ENCODE measurements at regions not wholly inside any gene's neighbourhood (a gene's known extent, or its start where the extent isn't known, plus 50 kb on each side); places are given as distances from the start of the nearest gene placed in this dataset.
"Not testable (repeated sequence)": the region's sequence is repeated elsewhere in the genome, so short reads cannot be mapped to it uniquely, and the experiment has no call there.

GRCh38 chrX:115357326-115358120 lies 68.0 kb downstream of the LUZP4 start:
- no peaks in the 10 kb centered on the region for H3K27me3 Mint-ChIP-seq
- H3K27ac Mint-ChIP-seq, result peak overlapping the region; percentile 14
- peak overlapping the region; percentile 12 for H3K4me3 Mint-ChIP-seq
- no peak for DNase-seq (ENCODE audit: extremely low spot score, unreplicated experiment)
- peaks cover 26% of the 10 kb centered on the region for H3K4me1 Mint-ChIP-seq (ENCODE audit: unreplicated experiment)
- no peaks in the 10 kb centered on the region for H3K36me3 Mint-ChIP-seq
- TF ChIP-seq, protein P1, sequence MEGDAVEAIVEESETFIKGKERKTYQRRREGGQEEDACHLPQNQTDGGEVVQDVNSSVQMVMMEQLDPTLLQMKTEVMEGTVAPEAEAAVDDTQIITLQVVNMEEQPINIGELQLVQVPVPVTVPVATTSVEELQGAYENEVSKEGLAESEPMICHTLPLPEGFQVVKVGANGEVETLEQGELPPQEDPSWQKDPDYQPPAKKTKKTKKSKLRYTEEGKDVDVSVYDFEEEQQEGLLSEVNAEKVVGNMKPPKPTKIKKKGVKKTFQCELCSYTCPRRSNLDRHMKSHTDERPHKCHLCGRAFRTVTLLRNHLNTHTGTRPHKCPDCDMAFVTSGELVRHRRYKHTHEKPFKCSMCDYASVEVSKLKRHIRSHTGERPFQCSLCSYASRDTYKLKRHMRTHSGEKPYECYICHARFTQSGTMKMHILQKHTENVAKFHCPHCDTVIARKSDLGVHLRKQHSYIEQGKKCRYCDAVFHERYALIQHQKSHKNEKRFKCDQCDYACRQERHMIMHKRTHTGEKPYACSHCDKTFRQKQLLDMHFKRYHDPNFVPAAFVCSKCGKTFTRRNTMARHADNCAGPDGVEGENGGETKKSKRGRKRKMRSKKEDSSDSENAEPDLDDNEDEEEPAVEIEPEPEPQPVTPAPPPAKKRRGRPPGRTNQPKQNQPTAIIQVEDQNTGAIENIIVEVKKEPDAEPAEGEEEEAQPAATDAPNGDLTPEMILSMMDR (conservative IDR thresholded peaks at IDR 0.05), result no peak
- H3K9me3 Mint-ChIP-seq, result no peaks in the 10 kb centered on the region

- peaks cover 37% of the 10 kb centered on the region for H3K4me1 Mint-ChIP-seq (ENCODE audit: unreplicated experiment)
- H3K27me3 Mint-ChIP-seq; H3K36me3 Mint-ChIP-seq; DNase-seq (ENCODE audit: extremely low spot score, unreplicated experiment); H3K27ac Mint-ChIP-seq; H3K9me3 Mint-ChIP-seq; H3K4me3 Mint-ChIP-seq: not testable (repeated sequence)
These were observed 70.0 kb downstream of the LUZP4 start for GRCh38 chrX:115359508-115359907.

DNA sequence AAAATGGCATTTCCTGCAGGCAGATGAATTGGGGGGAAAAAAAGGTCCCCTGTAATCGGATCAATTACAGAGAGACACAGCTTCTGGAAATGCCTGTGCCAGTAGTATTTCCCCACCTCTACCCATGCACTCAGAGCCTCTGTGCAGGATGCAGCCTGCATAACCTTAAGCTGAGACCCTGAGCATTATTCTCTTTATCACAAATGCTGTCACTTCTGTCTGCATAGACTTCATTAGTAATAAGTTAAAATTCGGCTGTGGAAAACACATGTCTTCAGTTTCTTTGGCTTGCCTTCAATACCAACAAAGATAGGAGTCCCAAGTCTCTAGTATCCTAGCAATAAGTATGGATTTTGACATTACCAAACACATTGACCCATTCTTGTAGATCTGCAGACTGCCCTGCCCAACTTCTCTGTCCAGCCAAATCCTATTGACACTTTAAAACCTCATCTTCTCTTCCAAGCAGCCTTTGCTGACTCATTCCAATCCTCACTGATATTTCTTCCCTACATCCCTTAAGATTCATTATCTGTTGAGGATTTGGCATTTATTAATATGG lies 70.8 kb downstream of the LUZP4 start:
- H3K36me3 Mint-ChIP-seq, result no peaks in the 10 kb centered on the region
- no peak overlapping the region for H3K4me3 Mint-ChIP-seq
- TF ChIP-seq, protein P1 (conservative IDR thresholded peaks at IDR 0.05), result no peak
- H3K9me3 Mint-ChIP-seq, result no peaks in the 10 kb centered on the region
- no peak overlapping the region for H3K27ac Mint-ChIP-seq
- no peak for DNase-seq (ENCODE audit: extremely low spot score, unreplicated experiment)
- H3K4me1 Mint-ChIP-seq (ENCODE audit: unreplicated experiment), result peaks cover 43% of the 10 kb centered on the region
- H3K27me3 Mint-ChIP-seq, result no peaks in the 10 kb centered on the region

DNA sequence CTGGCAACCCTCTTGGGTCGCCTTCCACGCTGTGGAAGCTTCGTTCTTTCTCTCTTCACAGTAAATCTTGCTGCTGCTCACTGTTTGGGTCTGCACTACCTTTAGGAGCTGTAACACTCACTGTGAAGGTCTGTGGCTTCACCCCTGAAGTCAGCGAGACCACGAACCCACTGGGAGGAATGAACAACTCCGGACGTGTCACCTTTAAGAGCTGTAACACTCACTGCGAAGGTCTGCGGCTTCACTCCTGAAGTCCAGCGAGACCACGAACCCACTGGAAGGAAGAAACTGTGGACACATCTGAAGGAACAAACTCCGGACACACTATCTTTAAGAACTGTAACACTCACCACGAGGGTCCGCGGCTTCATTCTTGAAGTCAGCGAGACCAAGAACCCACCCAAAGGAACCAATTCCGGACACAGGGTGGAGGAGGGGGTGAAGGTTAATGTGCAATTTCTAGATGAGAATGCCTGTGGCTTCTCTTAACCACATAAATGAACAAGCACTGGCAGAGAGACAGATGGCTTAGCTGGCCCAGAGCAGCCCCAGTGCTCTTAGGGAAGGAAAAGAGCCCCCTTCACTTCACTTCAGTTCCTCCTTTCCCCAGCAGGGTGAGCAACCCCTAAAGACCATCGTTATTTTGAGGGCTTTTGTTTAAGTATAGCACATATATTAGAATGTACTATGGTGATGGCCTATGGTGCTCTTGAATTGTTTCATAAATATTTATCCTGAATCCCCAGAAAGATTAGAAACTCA lies 73.0 kb downstream of the LUZP4 start:
- DNase-seq (ENCODE audit: extremely low spot score, unreplicated experiment), result no peak
- TF ChIP-seq, protein P1 (conservative IDR thresholded peaks at IDR 0.05), result peak; percentile 62
- H3K27me3 Mint-ChIP-seq, result no peaks in the 10 kb centered on the region
- H3K4me1 Mint-ChIP-seq (ENCODE audit: unreplicated experiment), result peaks cover 50% of the 10 kb centered on the region
- no peaks in the 10 kb centered on the region for H3K9me3 Mint-ChIP-seq
- H3K36me3 Mint-ChIP-seq, result no peaks in the 10 kb centered on the region
- no peak overlapping the region for H3K4me3 Mint-ChIP-seq
- H3K27ac Mint-ChIP-seq, result no peak overlapping the region

DNA sequence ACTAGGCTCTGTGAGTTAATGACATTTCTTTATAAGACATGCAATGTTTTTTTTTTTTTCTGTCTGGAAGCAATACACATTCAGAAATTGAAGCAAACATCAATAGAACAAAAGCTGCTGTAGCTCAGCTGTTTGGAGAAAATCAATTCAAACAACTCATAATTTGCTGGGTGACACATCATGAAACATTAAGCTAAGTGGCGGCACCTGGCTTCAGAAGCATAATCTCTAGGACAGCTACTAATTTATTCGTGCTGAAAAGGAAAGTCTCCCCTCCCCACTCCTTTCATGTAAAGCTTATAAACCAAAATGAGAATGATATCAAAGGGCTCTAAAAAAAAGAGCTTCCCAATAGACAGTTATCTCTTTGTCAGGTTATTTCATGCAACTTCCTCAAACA lies 73.9 kb downstream of the LUZP4 start:
- Mint-ChIP-seq H3K27me3 (no peaks in the 10 kb centered on the region), H3K27ac (peak overlapping the region; percentile 33), H3K36me3 (no peaks in the 10 kb centered on the region), H3K9me3 (no peaks in the 10 kb centered on the region), H3K4me3 (no peak overlapping the region), H3K4me1 (ENCODE audit: unreplicated experiment) (peaks cover 53% of the 10 kb centered on the region)
- TF ChIP-seq, protein P1 (conservative IDR thresholded peaks at IDR 0.05), result no peak
- no peak for DNase-seq (ENCODE audit: extremely low spot score, unreplicated experiment)

DNA sequence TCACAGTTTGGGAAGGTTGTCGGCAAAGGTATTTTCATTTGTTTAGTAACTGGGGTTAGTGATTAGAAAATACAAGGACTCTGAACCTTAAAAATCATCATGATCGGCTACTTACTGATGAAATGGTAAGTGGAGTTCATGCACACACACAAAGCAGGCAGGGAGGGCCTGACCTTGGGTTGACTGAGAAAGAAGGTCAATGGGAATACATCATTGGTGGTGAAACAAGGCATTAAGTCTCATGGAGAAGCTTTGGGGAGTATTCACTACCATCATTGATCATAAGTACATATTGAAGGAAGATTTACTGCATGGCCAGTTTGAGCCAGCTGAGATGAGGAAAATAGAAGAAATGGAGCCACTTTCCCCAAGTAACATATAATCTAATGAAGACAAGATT lies 74.4 kb downstream of the LUZP4 start:
- H3K4me1 Mint-ChIP-seq (ENCODE audit: unreplicated experiment), result peaks cover 49% of the 10 kb centered on the region
- no peaks in the 10 kb centered on the region for H3K9me3 Mint-ChIP-seq
- no peaks in the 10 kb centered on the region for H3K27me3 Mint-ChIP-seq
- TF ChIP-seq, protein P1 (conservative IDR thresholded peaks at IDR 0.05), result no peak
- H3K4me3 Mint-ChIP-seq, result no peak overlapping the region
- no peaks in the 10 kb centered on the region for H3K36me3 Mint-ChIP-seq
- DNase-seq (ENCODE audit: extremely low spot score, unreplicated experiment), result no peak
- H3K27ac Mint-ChIP-seq, result peak overlapping the region; percentile 33

Data from type B pancreatic cell (in vitro differentiated cells).